GM12878 (cell line): ENCODE measurements at regions not wholly inside any gene's neighbourhood (a gene's known extent, or its start where the extent isn't known, plus 50 kb on each side); places are given as distances from the start of the nearest gene placed in this dataset.

ENCODE experiments used
- ATAC-seq: fragments of 200-7000 bp; cut with Tn5 transposase; 3 replicates; pipeline ENCODE4 v1.9.1; 2020; ENCODE audit warnings: mild to moderate bottlenecking, moderate library complexity
- BruUV-seq: library from RNA; stranded (reverse); fragments of 400-500 nt; replicated peaks from 2 replicates; lab custom pipeline; 2021; lab: Mats Ljungman, UMichigan
- CTCF ChIA-PET: fragments of 300-600 bp; sonication (Branson Sonifier 250); formaldehyde crosslinking; extraction: SDS; loops from one replicate; lab custom pipeline; 2021; ENCODE audit warnings: inconsistent platforms; lab: Yijun Ruan, JAX
- POLR2A ChIA-PET: fragments of 350-600 bp; formaldehyde crosslinking; extraction: SDS; loops from one replicate; lab custom pipeline; 2021; ENCODE audit warnings: inconsistent platforms; lab: Charles Lee
- RAD21 ChIA-PET: fragments of 300-600 bp; sonication (Branson Sonifier 250); formaldehyde crosslinking; loops from one replicate; lab custom pipeline; 2023; ENCODE audit warnings: antibody characterized with exemption; ENCODE audit not compliant: unreplicated experiment; lab: Charles Lee
- SMC1A ChIA-PET: fragments of 300-600 bp; sonication (Branson Sonifier 250); formaldehyde crosslinking; loops from one replicate; lab custom pipeline; 2023; ENCODE audit not compliant: unreplicated experiment, uncharacterized antibody; lab: Charles Lee
- DNase-seq: peaks from one replicate; pipeline ENCODE4 v3.0.0-alpha.2; 2011; ENCODE audit warnings: low read depth, low spot score
- FAIRE-seq: peaks from 3 replicates; lab custom pipeline; 2011; peaks lifted over from hg19 to GRCh38; lab: Jason Lieb, UNC
- H2AFZ ChIP-seq: 2 replicates; pipeline ENCODE4 v1.6.0; 2011; ENCODE audit warnings: low read depth, low read length, control low read depth; ENCODE audit not compliant: control insufficient read depth
- H3K27ac ChIP-seq: 2 replicates; pipeline ENCODE4 v1.5.1; 2011; ENCODE audit warnings: control low read depth; ENCODE audit not compliant: control insufficient read depth, insufficient read depth
- H3K27me3 ChIP-seq, 2 experiments: replicated peaks in 1 of 2; 2 replicates each; pipeline versions ENCODE4 v1.6.0 to v1.6.1; 2011; ENCODE audit warnings: low read length in 1 of 2; ENCODE audit not compliant: control insufficient read depth in 2 of 2, insufficient read depth in 2 of 2
- H3K36me3 ChIP-seq, 2 experiments: 2 replicates each; pipeline ENCODE4 v1.5.1; 2011; ENCODE audit warnings: low read length in 1 of 2; ENCODE audit not compliant: control insufficient read depth in 2 of 2, insufficient read depth in 2 of 2
- H3K4me1 ChIP-seq: 2 replicates; pipeline ENCODE4 v1.6.1; 2011; ENCODE audit warnings: mild to moderate bottlenecking, low read length, moderate library complexity, mixed read lengths; ENCODE audit not compliant: control insufficient read depth, insufficient read depth
- H3K4me2 ChIP-seq: 2 replicates; pipeline ENCODE4 v1.6.0; 2011; ENCODE audit warnings: control low read depth; ENCODE audit not compliant: control insufficient read depth, insufficient read depth
- H3K4me3 ChIP-seq: fragments of 200-600 bp; sonication (generic); 2 replicates; pipeline ENCODE4 v1.5.1; 2016
- H3K79me2 ChIP-seq: 2 replicates; pipeline ENCODE4 v1.6.0; 2011; ENCODE audit warnings: low read length; ENCODE audit not compliant: control insufficient read depth, insufficient read depth
- H3K9ac ChIP-seq: 2 replicates; pipeline ENCODE4 v1.8.0; 2011; ENCODE audit warnings: low read length, control low read depth, mixed read lengths; ENCODE audit not compliant: control insufficient read depth, insufficient read depth
- H3K9me3 ChIP-seq: replicated peaks from 3 replicates; pipeline ENCODE4 v1.5.1; 2011; ENCODE audit warnings: mild to moderate bottlenecking, low read length; ENCODE audit not compliant: control insufficient read depth, insufficient read depth
- H4K20me1 ChIP-seq: 2 replicates; pipeline ENCODE4 v1.6.0; 2011; ENCODE audit not compliant: control insufficient read depth, insufficient read depth
- JUND ChIP-seq: IDR thresholded peaks from 2 replicates; pipeline ENCODE4 v1.6.1; 2012; ENCODE audit warnings: low read depth, mild to moderate bottlenecking, low read length, improper control_type of control experiment, moderate library complexity
- LARP7 ChIP-seq: fragments of 450-650 bp; IDR thresholded peaks from 2 replicates; pipeline ENCODE4 v1.6.1; 2017; ENCODE audit warnings: mild to moderate bottlenecking
- MYB ChIP-seq: fragments of 150-350 bp; IDR thresholded peaks from 2 replicates; pipeline ENCODE4 v1.6.1; 2014; ENCODE audit warnings: mild to moderate bottlenecking, low read depth, low read length, borderline replicate concordance
- NFYA ChIP-seq: IDR thresholded peaks from 2 replicates; pipeline ENCODE4 v1.6.1; 2011; ENCODE audit warnings: low read depth, mild to moderate bottlenecking, low read length, improper control_type of control experiment, borderline replicate concordance
- NR2C1 ChIP-seq: fragments of 450-650 bp; IDR thresholded peaks from 2 replicates; pipeline ENCODE4 v1.6.1; 2017; ENCODE audit warnings: antibody characterized with exemption, mild to moderate bottlenecking, moderate library complexity
- RB1 ChIP-seq: fragments of 450-650 bp; formaldehyde crosslinking; IDR thresholded peaks from 2 replicates; pipeline ENCODE4 v1.6.1; 2017; ENCODE audit warnings: mild to moderate bottlenecking, borderline replicate concordance
- RCOR1 ChIP-seq: conservative IDR thresholded peaks from 2 replicates; pipeline ENCODE4 v1.6.1; 2012; ENCODE audit warnings: low read depth, low read length, improper control_type of control experiment
- RELB ChIP-seq: fragments of 450-650 bp; IDR thresholded peaks from 2 replicates; pipeline ENCODE4 v1.6.1; 2017; ENCODE audit warnings: low read depth, mild to moderate bottlenecking, moderate library complexity
- REST ChIP-seq: IDR thresholded peaks from 2 replicates; pipeline ENCODE4 v1.6.1; 2012; ENCODE audit warnings: mild to moderate bottlenecking, low read depth, low read length
- SKIL ChIP-seq: fragments of 450-650 bp; IDR thresholded peaks from 2 replicates; pipeline ENCODE4 v1.6.1; 2017; ENCODE audit warnings: mild to moderate bottlenecking, low read depth, inconsistent platforms; ENCODE audit not compliant: poor library complexity, severe bottlenecking
- WGBS: methylation state at CpG from one replicate; pipeline ENCODE4 v1.1.6; 2016; ENCODE audit warnings: low lambda C conversion rate; ENCODE audit not compliant: insufficient replicate concordance, insufficient coverage; ENCODE audit errors: missing lambda C conversion rate; 5-methylcytosine and 5-hydroxymethylcytosine counted together
- in situ Hi-C: fragments of 300-500 bp; cut with MboI; formaldehyde crosslinking; loops from 9 replicates; pipeline ENCODE4 v1.14.3; 2018; ENCODE audit warnings: mixed read lengths
- intact Hi-C: fragments of 100-400 bp; cut with micrococcal nuclease; formaldehyde crosslinking; loops from one replicate; pipeline ENCODE4 v1.14.2; 2022; ENCODE audit not compliant: unreplicated experiment

- peaks cover 9% of the 10 kb centered on the region for H3K9me3 ChIP-seq
- H3K4me2 ChIP-seq, result no peak overlapping the region
- CTCF ChIA-PET, result interaction anchor here (0.7 kb wide), 1 partner anchor 177 kb away, joined by 4 read pairs; the partner anchor contains the start of gene ID2
- in situ Hi-C loops, result no loop called here
- H3K27ac ChIP-seq, result no peak overlapping the region
- no peaks in the 10 kb centered on the region for H4K20me1 ChIP-seq
- SMC1A ChIA-PET, result interaction anchor here (1.0 kb wide), 1 partner anchor 10 kb away, joined by 3 read pairs; no protein-coding TSS in a partner anchor
- RAD21 ChIA-PET, result no interaction called here
- no peak overlapping the region for H3K9ac ChIP-seq
- no peaks in the 10 kb centered on the region for H3K27me3 ChIP-seq
- H3K36me3 ChIP-seq, result no peaks in the 10 kb centered on the region; a peak in 1 of 4 replicates
- H3K4me1 ChIP-seq, result no peaks in the 10 kb centered on the region
- intact Hi-C loops, result no loop called here
- FAIRE-seq (no peak), ATAC-seq (no peak), DNase-seq (no peak)
- no peak overlapping the region for H2AFZ ChIP-seq
- no peak overlapping the region for H3K4me3 ChIP-seq
- POLR2A ChIA-PET, result no interaction called here
- WGBS, result 56% methylated on average over 10 of the region's 10 CpGs
- no peak for TF ChIP-seq SKIL
- no peak for TF ChIP-seq MYB
- TF ChIP-seq NR2C1, result no peak
- no peak for TF ChIP-seq JUND
- TF ChIP-seq REST, result no peak
- no peak for TF ChIP-seq LARP7
- no peak for TF ChIP-seq RCOR1
- no peak for TF ChIP-seq RELB
- no peak for TF ChIP-seq RB1
- TF ChIP-seq NFYA, result no peak
- no TSS peak for BruUV-seq
- H3K79me2 ChIP-seq, result no peaks in the 10 kb centered on the region
Observed at GRCh38 chr2:8505311-8505920, 176.4 kb upstream of the ID2 start.
